Pancreas (tissue), 10 donors: ENCODE measurements at regions not wholly inside any gene's neighbourhood (a gene's known extent, or its start where the extent isn't known, plus 50 kb on each side); places are given as distances from the start of the nearest gene placed in this dataset.

Experiments
- ATAC-seq, 4 donors: fragments of 200-7000 bp; cut with Tn5 transposase; one replicate each; pipeline versions ENCODE4 v1.8.0 to v1.9.1; 2020; ENCODE audit warnings: mild to moderate bottlenecking in 4 of 4, moderate library complexity in 4 of 4
- DNase-seq, 6 donors: peaks; one replicate each; pipeline ENCODE4 v3.0.0-alpha.2; 2020
- FAIRE-seq: peaks from 2 replicates; lab custom pipeline; 2012; peaks lifted over from hg19 to GRCh38; lab: Jason Lieb, UNC
- H3K27ac ChIP-seq, 4 donors: fragments of 200-600 bp; sonication (generic); 1 replicate in 3 of 4; 2 replicates in 1 of 4; pipeline versions ENCODE4 v1.5.0 to v1.8.0; 2020
- H3K27me3 ChIP-seq, 4 donors: fragments of 200-600 bp; one replicate each; pipeline ENCODE4 v1.8.0; 2021
- H3K36me3 ChIP-seq, 3 donors: fragments of 200-600 bp; sonication (generic) in 1 of 3; one replicate each; pipeline versions ENCODE4 v1.5.0 to v1.8.0; 2020 to 2021
- H3K4me1 ChIP-seq, 3 donors: fragments of 200-600 bp; one replicate each; pipeline ENCODE4 v1.8.0; 2021
- H3K4me3 ChIP-seq, 4 donors: fragments of 200-600 bp; sonication (generic) in 2 of 4; one replicate each; pipeline versions ENCODE4 v1.5.0 to v1.8.0; 2020 to 2021
- H3K9me3 ChIP-seq, 4 donors: fragments of 200-600 bp; one replicate each; pipeline ENCODE4 v1.8.0; 2021
- WGBS, 2 donors: extraction: QIAGEN DNeasy Blood & Tissue Kit; methylation state at CpG; one replicate each; pipeline ENCODE4 v1.1.7; 2013; 5-methylcytosine and 5-hydroxymethylcytosine counted together
- intact Hi-C, 3 donors: fragments of 100-400 bp; cut with DNase I; formaldehyde crosslinking; loops; one replicate each; pipeline versions ENCODE4 v1.11.1 to v1.14.2; 2022
- TF ChIP-seq, protein P1 (sequence below), 4 donors: fragments of 200-600 bp; sonication (generic) in 3 of 4; IDR thresholded peaks; one replicate each; pipeline versions ENCODE4 v1.5.0 to v1.8.0; 2021; ENCODE audit warnings: antibody characterized with exemption in 4 of 4
- donor health status: healthy with polysubstance abuse.
- donor health status: DM: no; HTN: no; CAD: no; lungs with moderate emphysema.
- donor health status: DM: no; HTN: no; CAD: no.
- donor health status: control.
- donor health status: control.
- donor health status: Bipolar disorder and iron deficiency.
- donor health status: DM: yes; HTN: yes; CAD: no.
- donor health status: DM: no; HTN: no; CAD: no.
- donor health status: DM: no; HTN: no; CAD: no.
- donor health status: DM: yes; HTN: yes; CAD: no.

DNA sequence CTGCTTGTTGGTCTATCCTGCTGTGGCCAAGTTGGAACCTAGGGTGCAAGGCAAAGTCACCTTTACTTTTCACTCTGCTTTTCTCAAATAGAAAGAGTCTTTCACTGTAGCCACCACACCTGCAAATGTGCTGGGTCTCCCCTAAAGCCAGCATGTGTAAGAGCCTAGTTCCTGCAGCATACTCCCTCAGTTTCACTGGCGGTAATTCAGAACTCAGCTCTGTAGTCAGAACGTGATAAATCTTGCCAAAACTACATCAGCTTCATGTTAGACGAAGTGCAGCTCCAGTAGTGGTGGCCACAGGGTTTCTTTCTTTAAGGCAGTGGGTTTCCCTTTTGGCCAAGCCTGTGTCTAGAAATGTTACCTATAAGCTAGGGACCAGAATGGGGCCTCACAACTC lies 72.0 kb upstream of the HMGCLL1 start:
- H3K4me3 ChIP-seq: no peak overlapping the region
- H3K27me3 ChIP-seq: no peaks in the 10 kb centered on the region
- FAIRE-seq (no peak), ATAC-seq (no peak), DNase-seq (no peak)
- TF ChIP-seq, protein P1, sequence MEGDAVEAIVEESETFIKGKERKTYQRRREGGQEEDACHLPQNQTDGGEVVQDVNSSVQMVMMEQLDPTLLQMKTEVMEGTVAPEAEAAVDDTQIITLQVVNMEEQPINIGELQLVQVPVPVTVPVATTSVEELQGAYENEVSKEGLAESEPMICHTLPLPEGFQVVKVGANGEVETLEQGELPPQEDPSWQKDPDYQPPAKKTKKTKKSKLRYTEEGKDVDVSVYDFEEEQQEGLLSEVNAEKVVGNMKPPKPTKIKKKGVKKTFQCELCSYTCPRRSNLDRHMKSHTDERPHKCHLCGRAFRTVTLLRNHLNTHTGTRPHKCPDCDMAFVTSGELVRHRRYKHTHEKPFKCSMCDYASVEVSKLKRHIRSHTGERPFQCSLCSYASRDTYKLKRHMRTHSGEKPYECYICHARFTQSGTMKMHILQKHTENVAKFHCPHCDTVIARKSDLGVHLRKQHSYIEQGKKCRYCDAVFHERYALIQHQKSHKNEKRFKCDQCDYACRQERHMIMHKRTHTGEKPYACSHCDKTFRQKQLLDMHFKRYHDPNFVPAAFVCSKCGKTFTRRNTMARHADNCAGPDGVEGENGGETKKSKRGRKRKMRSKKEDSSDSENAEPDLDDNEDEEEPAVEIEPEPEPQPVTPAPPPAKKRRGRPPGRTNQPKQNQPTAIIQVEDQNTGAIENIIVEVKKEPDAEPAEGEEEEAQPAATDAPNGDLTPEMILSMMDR (IDR thresholded peaks at IDR 0.05): no peak
- H3K36me3 ChIP-seq: no peaks in the 10 kb centered on the region
- H3K4me1 ChIP-seq: no peaks in the 10 kb centered on the region
- intact Hi-C loops: no loop called here
- no peak overlapping the region for H3K27ac ChIP-seq
- 66 to 83% methylated on average over 3 of the region's 3 CpGs for WGBS, 2 donors
- H3K9me3 ChIP-seq: no peaks in the 10 kb centered on the region

DNA sequence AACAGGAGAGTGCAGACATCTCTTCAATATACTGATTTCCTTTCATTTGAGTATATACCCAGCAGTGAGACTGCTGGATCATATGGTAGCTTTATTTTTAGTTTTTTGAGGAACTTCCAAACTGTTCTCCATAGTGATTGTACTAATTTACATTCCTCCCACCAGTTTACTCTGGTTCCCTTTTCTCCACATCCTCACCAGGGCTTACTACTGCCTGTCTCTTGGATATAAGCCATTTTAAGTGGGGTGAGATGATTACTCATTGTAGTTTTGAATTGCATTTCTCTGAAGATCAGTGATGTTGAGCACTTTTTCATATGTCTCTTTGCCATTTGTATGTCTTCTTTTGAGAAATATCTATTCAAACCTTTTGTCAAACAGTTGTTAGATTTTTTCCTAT lies 64.9 kb upstream of the HMGCLL1 start:
- H3K27ac ChIP-seq: no peak overlapping the region
- TF ChIP-seq, protein P1 (IDR thresholded peaks at IDR 0.05): no peak
- H3K27me3 ChIP-seq: no peaks in the 10 kb centered on the region
- FAIRE-seq (no peak), ATAC-seq (no peak), DNase-seq (no peak)
- intact Hi-C loops: no loop called here
- H3K9me3 ChIP-seq: no peaks in the 10 kb centered on the region
- H3K4me1 ChIP-seq: no peaks in the 10 kb centered on the region
- no peak overlapping the region for H3K4me3 ChIP-seq
- H3K36me3 ChIP-seq: no peaks in the 10 kb centered on the region

DNA sequence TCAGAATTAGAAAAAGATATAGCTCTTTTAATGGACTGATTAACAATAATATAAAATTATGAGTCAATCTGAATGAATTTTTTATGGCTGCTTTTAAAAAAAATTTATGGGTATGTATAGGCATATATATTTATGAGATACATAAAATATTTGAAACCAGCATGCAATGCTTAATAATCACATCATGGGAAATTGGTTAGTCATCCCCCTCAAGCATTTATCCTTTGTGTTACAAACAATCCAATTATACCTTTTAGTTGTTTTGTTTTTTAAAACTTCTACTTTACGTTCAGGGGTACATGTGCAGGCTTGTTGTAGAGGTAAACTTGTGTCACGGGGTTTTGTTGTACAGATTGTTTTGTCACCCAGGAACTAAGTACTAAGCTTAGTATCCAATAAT lies 63.4 kb upstream of the HMGCLL1 start:
- Histone ChIP-seq H3K4me3 (no peak overlapping the region), H3K36me3 (no peaks in the 10 kb centered on the region), H3K9me3 (no peaks in the 10 kb centered on the region), H3K27me3 (no peaks in the 10 kb centered on the region), H3K27ac (no peak overlapping the region), H3K4me1 (no peaks in the 10 kb centered on the region)
- no peak for ATAC-seq
- intact Hi-C loops: no loop called here
- DNase-seq: no peak
- 83 to 84% methylated on average over 2 of the region's 2 CpGs for WGBS, 2 donors
- TF ChIP-seq, protein P1 (IDR thresholded peaks at IDR 0.05): no peak
- FAIRE-seq: no peak

DNA sequence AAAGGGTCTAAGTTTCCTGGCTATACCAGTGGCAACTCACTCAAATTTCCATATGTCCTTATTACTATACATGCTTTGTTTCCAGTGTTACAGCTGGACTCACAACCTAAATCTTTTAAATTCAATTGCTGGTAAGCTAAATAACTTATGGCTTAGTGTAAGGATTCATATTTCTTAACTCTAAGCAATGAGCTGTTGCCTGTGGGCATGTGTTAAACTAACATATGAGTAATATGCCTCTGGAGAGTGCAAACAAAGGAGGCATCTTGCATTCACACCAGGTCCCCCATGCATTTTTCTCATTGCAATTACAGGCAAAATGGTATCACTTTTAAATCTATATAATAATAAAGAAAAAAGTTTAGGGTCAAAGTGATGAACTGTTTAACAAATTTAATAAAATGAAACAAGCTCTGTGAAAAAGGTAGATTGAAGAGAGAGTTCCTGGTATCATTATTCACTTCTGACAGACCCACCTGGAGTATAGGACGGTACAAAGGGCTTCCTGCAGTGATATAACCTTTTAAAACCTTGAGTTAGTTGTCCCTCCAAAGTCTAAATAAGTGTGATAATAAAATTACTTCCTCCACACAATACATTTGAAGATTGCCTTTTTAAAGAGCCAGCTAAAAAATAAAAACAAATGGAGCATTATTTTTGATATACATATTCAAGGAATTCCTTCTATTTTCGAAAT lies 57.6 kb upstream of the HMGCLL1 start:
- DNase-seq (no peak), ATAC-seq (no peak), FAIRE-seq (no peak)
- no peak overlapping the region for H3K27ac ChIP-seq
- no peaks in the 10 kb centered on the region for H3K4me1 ChIP-seq
- no peaks in the 10 kb centered on the region for H3K36me3 ChIP-seq
- intact Hi-C loops: no loop called here
- H3K27me3 ChIP-seq: no peaks in the 10 kb centered on the region
- H3K4me3 ChIP-seq: no peak overlapping the region
- 56 to 65% methylated on average over 2 of the region's 2 CpGs for WGBS, 2 donors
- TF ChIP-seq, protein P1 (IDR thresholded peaks at IDR 0.05): no peak
- no peaks in the 10 kb centered on the region for H3K9me3 ChIP-seq

DNA sequence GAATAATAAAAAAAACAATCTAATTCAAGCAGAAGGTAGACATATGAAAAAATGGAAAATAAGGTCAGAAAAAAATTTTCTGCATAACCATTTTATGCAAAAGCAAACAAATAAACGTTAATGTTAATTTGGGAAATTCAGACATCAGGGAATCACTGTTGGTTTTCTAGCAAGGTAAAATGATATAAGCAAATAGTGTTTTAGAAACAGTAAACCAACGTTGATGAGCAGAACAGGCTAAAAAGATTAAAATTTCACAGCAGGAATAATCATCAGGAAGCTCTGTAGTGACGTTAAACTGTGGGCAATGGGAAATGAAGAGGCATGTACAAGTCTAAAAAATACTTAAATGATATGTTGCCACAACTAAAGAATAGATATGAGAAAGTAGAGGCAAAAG lies 54.5 kb upstream of the HMGCLL1 start:
- ATAC-seq (no peak), DNase-seq (no peak), FAIRE-seq (no peak)
- intact Hi-C loops: no loop called here
- no peak overlapping the region for H3K27ac ChIP-seq
- TF ChIP-seq, protein P1 (IDR thresholded peaks at IDR 0.05): no peak
- H3K27me3 ChIP-seq: no peaks in the 10 kb centered on the region
- H3K36me3 ChIP-seq: no peaks in the 10 kb centered on the region
- no peaks in the 10 kb centered on the region for H3K4me1 ChIP-seq
- H3K9me3 ChIP-seq: no peaks in the 10 kb centered on the region
- H3K4me3 ChIP-seq: no peak overlapping the region
- 64 to 70% methylated on average over 3 of the region's 3 CpGs for WGBS, 2 donors
